ENCODE measurements at regions not wholly inside any gene's neighbourhood (a gene's known extent, or its start where the extent isn't known, plus 50 kb on each side); places are given as distances from the start of the nearest gene placed in this dataset.

GRCh38 chr3:28673446-28673845 lies 324.8 kb upstream of the AZI2 start:
- TF ChIP-seq CTCF (IDR thresholded peaks at IDR 0.05; ENCODE audit: insufficient read depth, low read length, poor library complexity, severe bottlenecking) (no peak), EZH2phosphoT487 (conservative IDR thresholded peaks at IDR 0.05; ENCODE audit: low read length) (no peak)
